ENCODE measurements at regions not wholly inside any gene's neighbourhood (a gene's known extent, or its start where the extent isn't known, plus 50 kb on each side); places are given as distances from the start of the nearest gene placed in this dataset.

DNA sequence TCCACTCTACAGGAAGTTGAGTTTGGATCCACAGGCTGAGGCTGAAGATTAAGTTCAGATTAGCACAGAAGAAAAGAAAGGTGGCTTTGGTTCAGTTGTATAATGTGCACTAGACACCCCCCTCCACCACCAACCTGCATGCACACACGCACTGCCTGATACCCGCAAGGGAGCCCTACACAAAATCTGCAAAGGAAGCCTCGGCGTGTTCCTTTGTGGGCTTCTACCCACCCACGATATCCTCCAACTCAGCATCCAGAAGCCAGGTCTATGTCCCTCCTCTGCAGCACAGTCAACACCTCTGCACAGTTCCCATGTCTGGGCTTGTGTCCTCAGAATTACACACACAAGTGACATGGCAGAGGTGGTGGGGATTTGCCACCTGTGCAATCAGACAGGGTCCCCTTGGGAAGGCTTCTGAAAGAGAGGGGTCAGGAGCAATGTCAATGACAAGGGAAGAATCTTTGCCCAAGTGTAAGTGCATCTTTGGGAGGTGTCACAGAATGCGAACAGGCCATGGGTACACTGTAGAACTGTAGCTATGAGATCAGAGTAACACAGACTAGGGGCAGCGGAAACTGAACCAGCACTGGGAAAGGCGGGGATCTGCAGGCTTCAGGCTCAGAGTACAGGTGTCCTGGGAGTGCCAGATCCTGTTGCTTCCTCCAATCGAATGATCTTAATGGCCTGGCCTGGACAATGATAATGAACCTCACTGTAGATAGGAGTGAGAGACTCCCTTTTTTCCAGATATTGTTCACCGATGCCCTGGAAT is 148.6 kb upstream of the ETV3 start:
- H3K4me2 ChIP-seq (ENCODE audit: insufficient read depth, low read length): no peak overlapping the region
- TF ChIP-seq, protein P1, sequence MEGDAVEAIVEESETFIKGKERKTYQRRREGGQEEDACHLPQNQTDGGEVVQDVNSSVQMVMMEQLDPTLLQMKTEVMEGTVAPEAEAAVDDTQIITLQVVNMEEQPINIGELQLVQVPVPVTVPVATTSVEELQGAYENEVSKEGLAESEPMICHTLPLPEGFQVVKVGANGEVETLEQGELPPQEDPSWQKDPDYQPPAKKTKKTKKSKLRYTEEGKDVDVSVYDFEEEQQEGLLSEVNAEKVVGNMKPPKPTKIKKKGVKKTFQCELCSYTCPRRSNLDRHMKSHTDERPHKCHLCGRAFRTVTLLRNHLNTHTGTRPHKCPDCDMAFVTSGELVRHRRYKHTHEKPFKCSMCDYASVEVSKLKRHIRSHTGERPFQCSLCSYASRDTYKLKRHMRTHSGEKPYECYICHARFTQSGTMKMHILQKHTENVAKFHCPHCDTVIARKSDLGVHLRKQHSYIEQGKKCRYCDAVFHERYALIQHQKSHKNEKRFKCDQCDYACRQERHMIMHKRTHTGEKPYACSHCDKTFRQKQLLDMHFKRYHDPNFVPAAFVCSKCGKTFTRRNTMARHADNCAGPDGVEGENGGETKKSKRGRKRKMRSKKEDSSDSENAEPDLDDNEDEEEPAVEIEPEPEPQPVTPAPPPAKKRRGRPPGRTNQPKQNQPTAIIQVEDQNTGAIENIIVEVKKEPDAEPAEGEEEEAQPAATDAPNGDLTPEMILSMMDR (IDR thresholded peaks at IDR 0.05; ENCODE audit: extremely low read depth, low read depth, low read length): no peak
- H3K4me3 ChIP-seq (ENCODE audit: insufficient read depth, low read length): no peak overlapping the region
- H3K4me1 ChIP-seq (ENCODE audit: insufficient read depth, low read length): no peaks in the 10 kb centered on the region
- no peaks in the 10 kb centered on the region for H3K36me3 ChIP-seq (ENCODE audit: insufficient read depth, low read length)
- H2AFZ ChIP-seq (ENCODE audit: low read length): no peak overlapping the region
- no peaks in the 10 kb centered on the region for H3K27me3 ChIP-seq (ENCODE audit: insufficient read depth, low read length)
- H3K79me2 ChIP-seq (ENCODE audit: insufficient read depth, low read length): no peaks in the 10 kb centered on the region
- DNase-seq (ENCODE audit: insufficient read length, low spot score, missing footprints): no peak
- no peak overlapping the region for H3K27ac ChIP-seq (ENCODE audit: low read depth, low read length)
- H3K9me3 ChIP-seq (ENCODE audit: low read depth, low read length): no peaks in the 10 kb centered on the region
- no peaks in the 10 kb centered on the region for H4K20me1 ChIP-seq (ENCODE audit: insufficient read depth, low read length)

DNA sequence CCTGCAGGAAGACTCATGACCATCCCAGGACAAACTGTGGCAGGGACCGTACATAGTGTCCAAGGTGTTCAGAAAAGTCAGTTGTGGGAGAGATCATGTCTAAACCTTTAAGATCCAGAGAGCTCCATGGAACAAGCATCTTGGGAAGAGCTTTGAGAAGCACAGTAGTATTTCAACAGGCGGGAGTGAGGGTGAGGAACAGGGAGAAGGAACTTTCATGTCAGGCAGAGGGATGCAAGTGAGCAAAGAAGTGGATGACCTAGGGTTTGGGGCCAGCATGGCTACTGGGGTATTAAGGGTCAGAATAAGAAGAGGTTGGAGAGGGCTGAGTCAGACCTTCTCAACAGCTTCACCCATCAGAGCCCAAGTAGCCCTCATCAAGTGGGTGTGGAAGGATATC is 147.9 kb upstream of the ETV3 start:
- no peaks in the 10 kb centered on the region for H3K4me1 ChIP-seq (ENCODE audit: insufficient read depth, low read length)
- DNase-seq (ENCODE audit: insufficient read length, low spot score, missing footprints): no peak
- peaks cover 3% of the 10 kb centered on the region for H3K27me3 ChIP-seq (ENCODE audit: insufficient read depth, low read length)
- no peak overlapping the region for H2AFZ ChIP-seq (ENCODE audit: low read length)
- H3K4me2 ChIP-seq (ENCODE audit: insufficient read depth, low read length): no peak overlapping the region
- H3K4me3 ChIP-seq (ENCODE audit: insufficient read depth, low read length): no peak overlapping the region
- H3K36me3 ChIP-seq (ENCODE audit: insufficient read depth, low read length): no peaks in the 10 kb centered on the region
- TF ChIP-seq, protein P1 (IDR thresholded peaks at IDR 0.05; ENCODE audit: extremely low read depth, low read depth, low read length): no peak
- no peaks in the 10 kb centered on the region for H3K9me3 ChIP-seq (ENCODE audit: low read depth, low read length)
- no peak overlapping the region for H3K27ac ChIP-seq (ENCODE audit: low read depth, low read length)
- no peaks in the 10 kb centered on the region for H3K79me2 ChIP-seq (ENCODE audit: insufficient read depth, low read length)
- H4K20me1 ChIP-seq (ENCODE audit: insufficient read depth, low read length): no peaks in the 10 kb centered on the region

DNA sequence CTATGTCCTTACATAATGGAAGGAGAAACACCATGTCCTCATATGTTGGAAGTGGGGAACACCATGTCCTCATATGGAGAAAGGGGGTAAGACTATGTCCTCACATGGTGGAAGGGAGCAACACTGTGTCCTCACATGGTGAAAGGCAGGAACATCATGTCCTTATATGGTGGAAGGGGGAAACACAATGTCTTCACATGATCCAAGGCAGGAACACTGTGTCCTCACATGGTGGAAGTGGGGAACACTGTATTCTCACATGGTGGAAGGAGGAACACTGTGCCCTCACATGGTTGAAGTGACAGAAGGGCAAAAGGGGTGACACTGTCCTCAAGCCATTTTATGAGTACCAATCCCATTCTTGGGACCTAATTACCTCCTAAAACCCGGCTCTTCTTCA is 146.3 kb upstream of the ETV3 start:
- Histone ChIP-seq H3K9me3 (ENCODE audit: low read depth, low read length) (no peaks in the 10 kb centered on the region), H3K4me2 (ENCODE audit: insufficient read depth, low read length) (no peak overlapping the region), H3K36me3 (ENCODE audit: insufficient read depth, low read length) (no peaks in the 10 kb centered on the region), H3K27me3 (ENCODE audit: insufficient read depth, low read length) (peaks cover 10% of the 10 kb centered on the region), H3K4me3 (ENCODE audit: insufficient read depth, low read length) (no peak overlapping the region), H2AFZ (ENCODE audit: low read length) (no peak overlapping the region), H3K27ac (ENCODE audit: low read depth, low read length) (no peak overlapping the region), H3K4me1 (ENCODE audit: insufficient read depth, low read length) (no peaks in the 10 kb centered on the region), H4K20me1 (ENCODE audit: insufficient read depth, low read length) (no peaks in the 10 kb centered on the region), H3K79me2 (ENCODE audit: insufficient read depth, low read length) (no peaks in the 10 kb centered on the region)
- DNase-seq (ENCODE audit: insufficient read length, low spot score, missing footprints): no peak
- TF ChIP-seq, protein P1 (IDR thresholded peaks at IDR 0.05; ENCODE audit: extremely low read depth, low read depth, low read length): no peak

DNA sequence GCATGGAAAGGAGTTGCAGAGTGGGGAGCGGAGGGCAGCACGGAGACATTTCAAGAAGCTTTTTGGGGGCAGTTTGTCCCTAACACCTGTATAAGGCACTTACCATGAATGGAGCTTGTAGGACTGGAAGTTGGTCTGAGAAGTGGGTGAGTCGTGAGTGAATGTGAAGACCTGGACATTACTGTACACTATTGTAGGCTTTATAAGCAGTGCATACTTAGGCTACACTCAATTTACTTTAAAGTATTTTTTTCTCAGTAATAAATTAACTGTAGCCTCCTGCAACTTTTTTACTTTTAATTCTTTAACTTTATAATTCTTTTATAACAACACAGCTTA is 141.6 kb upstream of the ETV3 start:
- H3K36me3 ChIP-seq (ENCODE audit: insufficient read depth, low read length): no peaks in the 10 kb centered on the region
- no peak overlapping the region for H2AFZ ChIP-seq (ENCODE audit: low read length)
- H3K27me3 ChIP-seq (ENCODE audit: insufficient read depth, low read length): peaks cover 30% of the 10 kb centered on the region
- H4K20me1 ChIP-seq (ENCODE audit: insufficient read depth, low read length): no peaks in the 10 kb centered on the region
- H3K9me3 ChIP-seq (ENCODE audit: low read depth, low read length): no peaks in the 10 kb centered on the region
- DNase-seq (ENCODE audit: insufficient read length, low spot score, missing footprints): no peak
- no peak overlapping the region for H3K27ac ChIP-seq (ENCODE audit: low read depth, low read length)
- H3K79me2 ChIP-seq (ENCODE audit: insufficient read depth, low read length): no peaks in the 10 kb centered on the region
- H3K4me1 ChIP-seq (ENCODE audit: insufficient read depth, low read length): peaks cover 6% of the 10 kb centered on the region
- no peak overlapping the region for H3K4me2 ChIP-seq (ENCODE audit: insufficient read depth, low read length)
- TF ChIP-seq, protein P1 (IDR thresholded peaks at IDR 0.05; ENCODE audit: extremely low read depth, low read depth, low read length): no peak
- H3K4me3 ChIP-seq (ENCODE audit: insufficient read depth, low read length): no peak overlapping the region
